ENCODE measurements at regions not wholly inside any gene's neighbourhood (a gene's known extent, or its start where the extent isn't known, plus 50 kb on each side); places are given as distances from the start of the nearest gene placed in this dataset.

DNA sequence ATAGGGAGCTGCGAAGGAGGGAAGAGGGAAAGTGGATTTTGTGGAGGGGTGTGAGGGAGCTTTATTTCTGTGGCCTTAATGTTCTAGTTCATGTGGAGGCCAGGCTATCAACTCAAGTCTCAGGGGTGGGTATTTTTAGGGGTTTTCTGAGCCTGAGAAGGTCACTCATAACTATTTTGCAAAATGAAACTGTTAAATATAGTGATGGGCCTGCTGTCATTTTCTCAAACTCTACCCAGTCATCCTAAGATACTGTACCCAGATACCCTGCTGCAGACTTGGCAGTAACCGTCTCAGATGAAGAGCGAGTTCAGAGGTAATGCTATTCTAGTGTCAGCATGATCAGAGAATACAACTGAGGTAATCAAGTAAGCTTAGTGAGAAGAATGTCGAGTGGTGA is 545.0 kb upstream of the TBL1XR1 start:
- DNase-seq (ENCODE audit: low read depth in 2 of 2), result no peak

GRCh38 chr3:177743173-177743890 is 546.0 kb upstream of the TBL1XR1 start:
- no peak for DNase-seq (ENCODE audit: low read depth in 2 of 2)

- DNase-seq (ENCODE audit: low read depth in 2 of 2), result no peak
Measured at GRCh38 chr3:177744873-177745606, 547.8 kb upstream of the TBL1XR1 start.

GRCh38 chr3:177745607-177746005 is 548.3 kb upstream of the TBL1XR1 start:
- no peak for DNase-seq (ENCODE audit: low read depth in 2 of 2)

GRCh38 chr3:177746337-177746933 is 549.2 kb upstream of the TBL1XR1 start:
- DNase-seq (ENCODE audit: low read depth in 2 of 2), result no peak

DNA sequence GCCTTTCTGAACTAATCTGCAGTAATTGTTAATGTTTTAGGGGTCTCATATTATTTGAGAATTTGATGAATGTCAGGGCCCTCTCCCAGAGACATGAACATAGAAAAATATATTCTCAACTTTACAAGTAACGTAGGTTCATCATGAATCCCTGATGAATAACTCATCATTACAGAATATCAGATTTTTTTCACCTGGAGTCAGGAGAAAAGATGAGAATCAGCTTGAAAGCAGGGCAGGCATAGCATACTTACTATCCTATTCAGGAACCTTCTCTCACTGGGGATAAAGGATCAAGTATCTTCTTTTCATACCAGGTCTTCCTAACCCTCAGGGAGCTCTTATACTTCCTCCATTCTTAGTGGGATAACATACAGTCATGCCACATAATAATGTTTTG is 552.6 kb upstream of the TBL1XR1 start:
- no peak for DNase-seq (ENCODE audit: low read depth in 2 of 2)

DNA sequence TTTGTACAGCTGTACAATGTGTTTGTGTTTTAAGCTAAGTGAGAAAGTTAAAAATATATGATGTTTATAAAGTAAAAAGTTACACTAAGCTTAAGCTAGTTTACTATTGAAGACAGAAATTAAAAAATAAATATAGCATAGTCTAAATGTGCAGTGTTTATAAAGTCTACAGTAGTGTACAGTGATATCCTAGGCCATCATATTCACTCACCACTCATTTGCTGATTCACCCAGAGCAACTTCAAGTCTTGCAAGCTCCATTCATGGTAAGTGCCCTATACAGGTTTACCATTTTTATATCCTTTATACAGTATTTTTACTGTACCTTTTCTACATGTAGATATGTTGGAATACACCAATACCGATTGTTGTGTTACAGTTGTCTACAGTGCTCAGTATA is 553.2 kb upstream of the TBL1XR1 start:
- no peak for DNase-seq (ENCODE audit: low read depth in 2 of 2)

DNA sequence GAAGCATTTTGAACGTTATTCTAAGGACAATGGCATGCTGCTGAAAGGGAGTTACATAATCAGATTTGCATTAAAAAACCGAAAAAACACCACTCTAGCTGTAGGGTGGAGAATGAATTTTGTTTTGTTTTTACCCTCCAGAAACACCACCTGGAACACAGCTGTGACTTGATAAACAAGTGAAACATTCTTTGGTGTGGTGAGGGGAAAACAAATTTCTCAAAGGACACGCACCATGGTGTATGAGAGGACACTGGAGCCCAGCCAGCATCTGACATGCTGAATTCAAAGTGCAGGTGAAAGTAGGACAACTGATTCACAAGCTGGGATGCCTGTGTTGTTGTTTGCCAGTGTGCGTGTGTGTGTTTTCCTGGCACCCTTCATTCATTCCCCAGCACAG is 554.5 kb upstream of the TBL1XR1 start:
- DNase-seq (ENCODE audit: low read depth in 2 of 2), result no peak

GRCh38 chr3:177752831-177753230 is 555.5 kb upstream of the TBL1XR1 start:
- DNase-seq (ENCODE audit: low read depth in 2 of 2), result no peak

- DNase-seq (ENCODE audit: low read depth in 2 of 2), result no peak
Measured at GRCh38 chr3:177753451-177754155, 556.3 kb upstream of the TBL1XR1 start.

- no peak for DNase-seq (ENCODE audit: low read depth in 2 of 2)
Measured at GRCh38 chr3:177754508-177754921, 557.2 kb upstream of the TBL1XR1 start.

DNA sequence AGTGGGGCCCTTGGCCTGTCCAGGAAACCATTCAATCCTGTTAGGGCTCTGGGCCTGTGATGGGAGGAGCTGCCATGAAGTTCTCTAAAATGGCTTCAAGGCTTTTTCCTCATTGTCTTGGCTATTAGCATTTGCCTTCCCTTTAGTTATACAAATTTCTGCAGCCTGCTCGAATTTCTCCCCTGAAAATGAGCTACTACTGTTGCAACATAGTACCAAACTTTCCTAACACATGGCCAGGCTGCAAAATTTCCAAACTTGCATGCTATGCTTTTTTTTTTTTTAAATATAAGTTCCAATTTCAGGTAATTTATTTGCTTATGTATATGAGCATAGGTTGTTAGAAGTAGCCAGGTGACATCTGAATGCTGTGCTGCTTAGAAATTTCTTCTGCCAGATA is 560.8 kb upstream of the TBL1XR1 start:
- DNase-seq (ENCODE audit: low read depth in 2 of 2), result no peak

DNA sequence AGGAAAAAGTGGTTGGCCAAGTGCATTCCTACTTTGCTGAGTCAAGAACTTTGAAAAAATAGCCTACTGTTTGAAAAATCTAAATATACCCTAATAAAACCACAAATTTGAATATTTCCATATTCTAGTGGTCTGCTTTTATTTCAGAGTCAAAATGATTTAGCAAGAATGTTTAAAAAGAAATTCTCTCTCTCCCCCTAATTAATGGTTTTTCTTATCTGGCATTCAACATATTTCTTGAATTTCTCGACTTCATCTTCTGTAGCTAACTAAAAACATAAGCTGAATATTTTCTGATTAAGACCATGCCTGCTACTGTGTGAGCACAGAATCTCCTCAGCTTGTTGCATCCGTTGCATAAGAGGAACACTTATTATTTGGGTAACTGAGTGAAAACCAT is 563.5 kb upstream of the TBL1XR1 start:
- DNase-seq (ENCODE audit: low read depth in 2 of 2), result no peak

DNA sequence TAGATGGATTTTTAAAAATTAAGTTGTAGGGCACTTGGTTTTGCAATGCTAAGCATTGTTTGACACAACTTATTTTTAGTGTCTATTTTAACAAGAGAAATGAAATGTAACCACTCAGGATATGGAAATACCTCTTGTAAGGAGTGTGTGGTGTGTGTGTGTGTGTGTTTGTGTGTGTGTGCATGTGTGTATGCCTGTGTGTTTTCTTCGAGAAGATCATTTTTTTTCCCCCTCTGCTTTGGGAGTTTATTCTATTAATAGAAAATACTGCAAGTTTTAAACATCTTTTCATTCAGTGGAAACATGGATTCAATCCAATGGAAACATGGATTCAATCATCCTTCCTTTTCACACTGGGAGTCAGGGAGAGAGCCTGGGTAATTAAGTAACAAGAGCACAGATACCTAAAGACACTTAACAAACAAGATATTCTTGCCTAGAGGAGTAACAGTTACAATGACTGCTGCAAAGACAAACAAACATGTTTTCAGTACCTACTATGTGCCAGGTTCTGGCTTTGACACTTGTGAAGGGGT is 567.2 kb upstream of the TBL1XR1 start:
- DNase-seq (ENCODE audit: low read depth in 2 of 2), result no peak

DNA sequence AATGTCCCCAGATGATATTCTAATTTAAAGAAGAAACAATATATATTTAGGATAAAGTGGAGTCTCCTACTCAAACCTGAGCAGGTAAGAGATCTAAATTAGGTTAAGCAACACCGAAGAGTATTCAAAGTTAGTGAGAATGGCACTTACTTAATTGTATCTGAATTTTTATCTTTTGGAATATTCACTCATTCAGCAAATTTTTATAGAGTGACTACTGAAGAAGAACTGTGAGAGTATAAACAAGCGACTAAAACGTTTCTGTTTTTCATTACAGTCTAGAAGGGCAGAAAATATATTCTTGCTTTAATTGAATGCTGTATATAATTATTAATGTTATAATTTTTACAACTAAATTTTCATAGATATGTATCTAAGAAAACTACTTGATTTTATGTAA is 567.7 kb upstream of the TBL1XR1 start:
- no peak for DNase-seq (ENCODE audit: low read depth in 2 of 2)

DNA sequence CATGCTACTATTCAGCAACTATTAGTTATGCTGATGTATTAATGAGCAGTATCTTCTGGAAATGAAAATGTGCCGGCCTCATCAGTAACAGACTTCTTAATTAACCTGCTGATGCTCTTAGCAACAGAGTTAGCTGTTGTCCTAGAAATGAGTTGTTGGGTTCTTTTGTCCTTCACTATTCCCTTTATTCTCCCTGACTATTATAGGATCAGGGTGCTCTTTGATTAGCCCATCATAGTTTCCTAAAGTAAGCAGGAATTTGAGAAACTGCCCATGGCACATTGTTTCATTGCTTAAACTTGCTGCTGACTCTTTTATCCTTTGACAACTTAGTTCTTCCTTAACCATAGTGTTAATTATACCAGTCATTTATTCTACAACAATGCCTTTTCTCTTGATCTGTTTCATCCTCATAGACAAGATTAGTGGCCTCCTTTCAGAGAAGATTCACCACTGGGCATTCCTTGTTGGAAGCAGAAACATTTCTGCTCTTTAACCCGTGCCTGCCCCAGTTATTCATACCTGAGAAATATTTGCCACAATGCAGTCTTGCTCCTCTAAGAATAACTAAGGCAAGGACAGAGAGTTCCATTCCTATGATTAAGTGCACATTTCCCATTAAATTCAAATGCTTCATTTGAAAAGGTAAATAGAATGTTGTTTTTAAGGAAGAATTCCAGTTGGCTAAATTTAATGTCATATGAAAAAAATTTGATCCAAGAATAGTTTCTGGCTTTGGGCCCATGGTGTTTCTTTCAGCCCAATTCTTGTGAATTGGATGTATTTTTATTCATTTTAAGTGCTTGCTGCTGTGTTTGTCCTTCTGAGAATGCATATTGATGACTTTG is 573.3 kb upstream of the TBL1XR1 start:
- no peak for DNase-seq (ENCODE audit: low read depth in 2 of 2)

DNA sequence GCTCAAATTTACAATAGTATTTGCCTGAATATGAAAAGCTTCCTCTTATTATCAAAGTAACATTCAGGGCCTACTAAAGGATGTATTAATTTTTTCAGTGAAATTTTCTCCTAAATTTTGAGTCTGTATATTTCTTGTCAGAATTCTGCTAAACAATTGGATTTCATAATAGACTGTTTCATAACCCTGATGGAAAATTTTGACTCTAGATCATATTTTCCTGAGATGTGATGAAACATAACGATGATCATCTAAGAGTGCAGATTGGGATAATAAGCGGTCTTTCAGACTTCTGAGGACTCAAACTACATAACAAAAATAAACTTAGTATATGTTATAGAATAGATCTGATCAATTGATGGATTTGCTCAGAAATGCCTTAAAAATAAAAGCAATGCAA is 574.5 kb upstream of the TBL1XR1 start:
- no peak for DNase-seq (ENCODE audit: low read depth in 2 of 2)

DNA sequence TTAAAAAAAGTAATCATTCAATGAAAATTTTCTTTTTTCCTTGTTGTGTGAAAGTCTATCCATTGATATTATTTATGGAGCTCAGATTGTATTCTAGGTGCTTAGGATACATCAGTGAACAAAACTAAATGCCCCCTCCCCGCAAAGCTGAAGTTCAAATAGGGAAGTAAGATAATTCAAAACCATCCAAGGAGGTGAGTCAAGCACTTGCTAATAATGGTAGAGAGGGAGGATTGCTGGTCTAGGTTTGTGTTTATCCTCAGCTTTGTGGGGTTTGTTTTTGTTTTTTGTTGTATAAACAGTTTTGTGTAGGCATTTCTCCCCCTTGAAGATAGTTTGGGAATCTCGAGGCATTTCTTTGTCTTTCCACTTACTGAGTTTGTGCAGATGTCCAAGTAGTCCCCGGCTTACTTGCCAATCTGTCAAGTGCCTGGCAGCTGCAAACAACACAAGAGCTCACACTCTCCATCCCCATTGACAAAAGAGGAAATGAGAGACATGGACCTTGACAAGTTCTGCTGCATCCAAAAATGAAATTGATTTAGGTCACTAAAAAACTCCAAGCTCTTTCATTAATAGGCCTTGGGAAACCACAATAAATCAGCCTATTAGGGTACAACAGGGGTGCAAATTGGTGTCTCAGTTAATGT is 575.8 kb upstream of the TBL1XR1 start:
- no peak for DNase-seq (ENCODE audit: low read depth in 2 of 2)

GRCh38 chr3:177773717-177774116 is 576.4 kb upstream of the TBL1XR1 start:
- DNase-seq (ENCODE audit: low read depth in 2 of 2), result no peak

DNA sequence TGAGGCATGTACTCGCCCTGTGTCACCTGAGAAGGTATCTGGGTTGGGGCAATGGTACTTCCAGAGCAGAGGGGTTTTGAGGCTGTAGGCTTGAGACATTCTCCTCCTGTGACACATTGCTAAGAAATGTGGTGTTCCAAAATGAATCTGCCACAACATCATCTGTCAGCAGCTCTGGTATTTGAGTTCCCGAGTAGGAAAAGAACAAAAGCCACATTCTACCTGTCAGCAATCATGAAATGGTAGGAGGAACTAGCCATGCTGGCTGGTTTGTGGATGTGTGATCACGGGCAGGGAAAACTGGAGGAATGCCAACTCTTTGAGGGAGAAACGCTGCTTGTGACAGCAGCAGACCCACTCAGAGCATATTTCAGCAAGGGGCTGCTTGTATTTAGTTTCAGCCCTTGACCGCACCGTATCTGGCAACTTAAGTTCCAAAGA is 579.4 kb upstream of the TBL1XR1 start:
- DNase-seq (ENCODE audit: low read depth in 2 of 2), result no peak

DNA sequence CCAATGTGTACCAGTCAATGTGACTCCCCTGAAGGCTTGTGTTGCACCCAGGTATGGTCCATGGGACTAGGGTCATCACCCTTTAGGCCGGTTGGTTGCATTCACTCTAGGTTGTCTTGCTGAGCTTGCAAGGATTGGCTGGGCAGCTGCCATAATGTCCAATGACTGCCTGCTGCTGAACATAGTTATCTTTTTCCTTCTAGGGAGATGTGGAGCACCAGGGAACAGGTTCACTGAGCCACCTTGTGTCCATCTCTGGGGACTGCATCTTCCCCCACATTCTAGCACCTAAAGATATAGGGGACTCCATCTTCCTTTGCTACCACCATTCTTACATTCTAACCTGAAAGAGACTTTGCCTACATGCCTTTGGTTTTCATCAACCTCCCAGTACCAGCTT is 580.4 kb upstream of the TBL1XR1 start:
- no peak for DNase-seq (ENCODE audit: low read depth in 2 of 2)

Measured in stimulated activated CD8-positive, alpha-beta memory T cell treated with anti-CD3 and anti-CD28 coated beads, Interleukin-7, amount 100 ng/mL, for 1 hour (primary cell).